ENCODE measurements at regions not wholly inside any gene's neighbourhood (a gene's known extent, or its start where the extent isn't known, plus 50 kb on each side); places are given as distances from the start of the nearest gene placed in this dataset.

DNA sequence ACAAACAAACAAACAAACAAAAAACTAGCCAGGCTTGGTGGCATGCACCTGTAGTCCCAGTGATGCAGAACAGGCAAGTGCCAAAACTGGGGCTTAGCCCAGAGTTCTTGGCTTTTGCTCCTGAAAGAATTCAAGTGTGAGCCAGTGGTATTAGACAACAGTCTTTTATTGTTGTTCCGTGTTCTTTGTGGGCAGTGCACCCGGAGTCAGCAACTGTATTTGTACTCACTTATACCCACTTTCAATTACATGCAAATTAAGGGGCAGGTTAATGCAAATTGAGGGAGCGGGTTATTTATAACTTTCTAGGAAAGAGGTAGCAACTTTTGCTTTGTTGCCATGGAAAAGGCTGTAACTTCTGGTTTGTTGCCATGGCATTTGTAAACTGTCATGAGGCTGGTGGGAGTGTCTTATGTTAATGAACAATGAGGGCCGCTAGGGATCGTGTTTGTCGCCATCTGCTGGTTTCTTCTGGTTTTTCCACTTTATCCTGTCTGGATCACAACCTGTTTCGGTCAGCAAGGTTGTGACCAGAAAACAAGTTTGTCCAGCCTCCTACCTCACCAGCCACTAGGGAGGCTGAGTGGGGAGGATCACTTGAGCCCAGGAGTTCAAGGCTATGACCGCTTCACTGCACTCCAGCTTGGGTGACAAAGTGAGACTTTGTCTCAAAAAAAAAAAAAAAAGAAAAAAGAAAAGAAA lies 88.8 kb upstream of the ESX1 start:
- Histone ChIP-seq H3K9me3 (ENCODE audit: low read depth) (no peaks in the 10 kb centered on the region), H3K27ac (no peak overlapping the region), H3K4me2 (no peak overlapping the region), H2AFZ (no peak overlapping the region), H4K20me1 (ENCODE audit: insufficient read depth, poor library complexity, severe bottlenecking) (no peaks in the 10 kb centered on the region), H3K79me2 (no peaks in the 10 kb centered on the region), H3K9me2 (replicated peaks; ENCODE audit: insufficient read depth) (no peaks in the 10 kb centered on the region), H3K4me3 (no peak overlapping the region), H3K36me3 (replicated peaks; ENCODE audit: insufficient read depth, low read depth) (no peaks in the 10 kb centered on the region), H3K4me1 (ENCODE audit: insufficient read depth) (no peaks in the 10 kb centered on the region), H3K27me3 (no peaks in the 10 kb centered on the region)
- TF ChIP-seq EZH2 (IDR thresholded peaks at IDR 0.05; ENCODE audit: borderline replicate concordance), result no peak
- TF ChIP-seq, protein P1, sequence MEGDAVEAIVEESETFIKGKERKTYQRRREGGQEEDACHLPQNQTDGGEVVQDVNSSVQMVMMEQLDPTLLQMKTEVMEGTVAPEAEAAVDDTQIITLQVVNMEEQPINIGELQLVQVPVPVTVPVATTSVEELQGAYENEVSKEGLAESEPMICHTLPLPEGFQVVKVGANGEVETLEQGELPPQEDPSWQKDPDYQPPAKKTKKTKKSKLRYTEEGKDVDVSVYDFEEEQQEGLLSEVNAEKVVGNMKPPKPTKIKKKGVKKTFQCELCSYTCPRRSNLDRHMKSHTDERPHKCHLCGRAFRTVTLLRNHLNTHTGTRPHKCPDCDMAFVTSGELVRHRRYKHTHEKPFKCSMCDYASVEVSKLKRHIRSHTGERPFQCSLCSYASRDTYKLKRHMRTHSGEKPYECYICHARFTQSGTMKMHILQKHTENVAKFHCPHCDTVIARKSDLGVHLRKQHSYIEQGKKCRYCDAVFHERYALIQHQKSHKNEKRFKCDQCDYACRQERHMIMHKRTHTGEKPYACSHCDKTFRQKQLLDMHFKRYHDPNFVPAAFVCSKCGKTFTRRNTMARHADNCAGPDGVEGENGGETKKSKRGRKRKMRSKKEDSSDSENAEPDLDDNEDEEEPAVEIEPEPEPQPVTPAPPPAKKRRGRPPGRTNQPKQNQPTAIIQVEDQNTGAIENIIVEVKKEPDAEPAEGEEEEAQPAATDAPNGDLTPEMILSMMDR (IDR thresholded peaks at IDR 0.05; ENCODE audit: poor library complexity), result peak; percentile 51
- DNase-seq (ENCODE audit: low spot score), result peak; percentile 72
- 48% methylated on average over 8 of the region's 8 CpGs for WGBS (ENCODE audit: low lambda C conversion rate, missing lambda C conversion rate)

DNA sequence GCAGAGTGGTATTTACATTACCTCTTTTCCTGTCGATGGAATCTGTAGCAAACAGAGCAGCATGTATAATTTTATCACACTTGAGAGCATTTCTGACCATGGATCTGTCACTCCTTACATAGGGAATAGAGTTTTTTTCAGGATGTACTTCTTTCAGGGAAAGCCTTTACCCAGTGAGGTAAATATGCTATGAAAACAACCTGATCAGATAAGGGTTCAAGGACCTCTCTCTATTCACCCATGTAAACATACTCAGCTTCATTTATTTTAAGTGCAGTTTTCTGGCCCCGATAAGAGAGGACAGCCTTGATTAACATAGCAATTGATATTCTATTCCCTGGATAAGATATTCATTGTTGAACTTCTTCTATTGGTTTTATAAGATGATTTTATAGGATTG lies 87.3 kb upstream of the ESX1 start:
- no peaks in the 10 kb centered on the region for H4K20me1 ChIP-seq (ENCODE audit: insufficient read depth, poor library complexity, severe bottlenecking)
- TF ChIP-seq EZH2phosphoT487 (IDR thresholded peaks at IDR 0.05; ENCODE audit: low read depth, severe bottlenecking, unreplicated experiment), result no peak
- TF ChIP-seq, protein P1 (IDR thresholded peaks at IDR 0.05; ENCODE audit: poor library complexity), result no peak
- TF ChIP-seq EZH2 (IDR thresholded peaks at IDR 0.05; ENCODE audit: borderline replicate concordance), result no peak
- no peaks in the 10 kb centered on the region for H3K27me3 ChIP-seq
- H3K79me2 ChIP-seq, result no peaks in the 10 kb centered on the region
- no peak overlapping the region for H3K4me3 ChIP-seq
- H2AFZ ChIP-seq, result no peak overlapping the region
- H3K9me2 ChIP-seq (replicated peaks; ENCODE audit: insufficient read depth), result no peaks in the 10 kb centered on the region
- no peak overlapping the region for H3K27ac ChIP-seq
- no peak overlapping the region for H3K4me2 ChIP-seq
- no peak for DNase-seq (ENCODE audit: low spot score)
- 39% methylated on average over 2 of the region's 2 CpGs for WGBS (ENCODE audit: low lambda C conversion rate, missing lambda C conversion rate)
- no peaks in the 10 kb centered on the region for H3K9me3 ChIP-seq (ENCODE audit: low read depth)
- H3K4me1 ChIP-seq (ENCODE audit: insufficient read depth), result no peaks in the 10 kb centered on the region
- H3K36me3 ChIP-seq (replicated peaks; ENCODE audit: insufficient read depth, low read depth), result no peaks in the 10 kb centered on the region

DNA sequence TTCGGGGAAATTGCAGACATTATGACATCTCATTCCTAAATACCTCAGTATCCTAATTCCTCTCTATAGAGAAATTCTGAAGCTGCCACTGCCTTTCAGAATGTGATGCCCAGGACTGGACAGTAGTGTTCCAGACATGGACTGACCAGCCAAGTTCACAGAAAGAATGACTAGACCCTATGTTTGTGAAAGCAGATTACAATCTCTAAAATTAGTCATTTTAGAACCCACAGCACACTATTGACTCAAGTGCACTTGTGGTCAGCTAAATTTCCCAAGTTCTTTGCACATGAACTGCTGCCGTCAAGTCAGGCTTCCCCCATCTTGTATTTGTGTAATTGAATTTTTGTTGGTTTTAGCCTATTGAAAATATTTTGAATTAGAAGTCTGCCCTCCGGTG lies 81.0 kb upstream of the ESX1 start:
- no peak overlapping the region for H2AFZ ChIP-seq
- no peaks in the 10 kb centered on the region for H3K4me1 ChIP-seq (ENCODE audit: insufficient read depth)
- H3K27ac ChIP-seq, result no peak overlapping the region
- no peaks in the 10 kb centered on the region for H3K27me3 ChIP-seq
- no peak overlapping the region for H3K4me3 ChIP-seq
- no peaks in the 10 kb centered on the region for H3K36me3 ChIP-seq (replicated peaks; ENCODE audit: insufficient read depth, low read depth)
- no peak for DNase-seq (ENCODE audit: low spot score)
- H3K4me2 ChIP-seq, result no peak overlapping the region
- TF ChIP-seq EZH2 (IDR thresholded peaks at IDR 0.05; ENCODE audit: borderline replicate concordance), result no peak
- no peak for TF ChIP-seq EZH2phosphoT487 (IDR thresholded peaks at IDR 0.05; ENCODE audit: low read depth, severe bottlenecking, unreplicated experiment)
- TF ChIP-seq, protein P1 (IDR thresholded peaks at IDR 0.05; ENCODE audit: poor library complexity), result no peak
- 74% methylated on average over 3 of the region's 3 CpGs for WGBS (ENCODE audit: low lambda C conversion rate, missing lambda C conversion rate)
- no peaks in the 10 kb centered on the region for H3K79me2 ChIP-seq
- no peaks in the 10 kb centered on the region for H3K9me3 ChIP-seq (ENCODE audit: low read depth)
- H4K20me1 ChIP-seq (ENCODE audit: insufficient read depth, poor library complexity, severe bottlenecking), result no peaks in the 10 kb centered on the region
- H3K9me2 ChIP-seq (replicated peaks; ENCODE audit: insufficient read depth), result no peaks in the 10 kb centered on the region

All from hepatocyte (in vitro differentiated cells).